B cell (primary cell): ENCODE measurements at regions not wholly inside any gene's neighbourhood (a gene's known extent, or its start where the extent isn't known, plus 50 kb on each side); places are given as distances from the start of the nearest gene placed in this dataset.

Source experiments
- CTCF ChIP-seq: fragments of 200-600 bp; IDR thresholded peaks from one replicate; pipeline ENCODE4 v1.8.0; 2022; ENCODE audit warnings: antibody characterized with exemption, mild to moderate bottlenecking
- EZH2 ChIP-seq: IDR thresholded peaks from 2 replicates; pipeline ENCODE4 v1.6.1; 2012; ENCODE audit warnings: borderline replicate concordance, low read depth, mild to moderate bottlenecking, moderate library complexity, low read length; ENCODE audit not compliant: insufficient read depth, poor library complexity, severe bottlenecking

GRCh38 chr3:82287562-82287961 is 526.1 kb upstream of the GBE1 start:
- TF ChIP-seq CTCF (no peak), EZH2 (no peak)
